GM11168 (cell line): ENCODE measurements at regions not wholly inside any gene's neighbourhood (a gene's known extent, or its start where the extent isn't known, plus 50 kb on each side); places are given as distances from the start of the nearest gene placed in this dataset.

Experiments
- in situ Hi-C: fragments of 300-500 bp; cut with MboI; formaldehyde crosslinking; loops from one replicate; pipeline ENCODE4 v1.12.0; 2022; ENCODE audit warnings: low sequenced_read_pairs; ENCODE audit not compliant: unreplicated experiment

- in situ Hi-C loops, result no loop called here
Measured at GRCh38 chr2:157940024-157940423, 63.9 kb upstream of the ACVR1 start.

GRCh38 chr2:157938556-157938955 lies 62.4 kb upstream of the ACVR1 start:
- in situ Hi-C loops, result no loop called here

- in situ Hi-C loops, result no loop called here
Measured at GRCh38 chr2:157936406-157936805, 60.3 kb upstream of the ACVR1 start.

GRCh38 chr2:157935378-157935906 lies 59.3 kb upstream of the ACVR1 start:
- in situ Hi-C loops, result no loop called here

GRCh38 chr2:157934684-157935377 lies 58.7 kb upstream of the ACVR1 start:
- in situ Hi-C loops, result no loop called here

GRCh38 chr2:157933160-157933920 lies 57.2 kb upstream of the ACVR1 start:
- in situ Hi-C loops, result no loop called here

- in situ Hi-C loops, result no loop called here
Measured at GRCh38 chr2:157932480-157933159, 56.5 kb upstream of the ACVR1 start.

- in situ Hi-C loops, result no loop called here
Measured at GRCh38 chr2:157931542-157931941, 55.4 kb upstream of the ACVR1 start.

- in situ Hi-C loops, result no loop called here
Measured at GRCh38 chr2:157930728-157931127, 54.6 kb upstream of the ACVR1 start.

GRCh38 chr2:157929871-157930667 lies 53.9 kb upstream of the ACVR1 start:
- in situ Hi-C loops, result no loop called here

GRCh38 chr2:157928372-157928771 lies 52.2 kb upstream of the ACVR1 start:
- in situ Hi-C loops, result no loop called here

- in situ Hi-C loops, result no loop called here
Measured at GRCh38 chr2:157927155-157927554, 51.0 kb upstream of the ACVR1 start.
